NT2/D1 (cell line): ENCODE measurements at regions not wholly inside any gene's neighbourhood (a gene's known extent, or its start where the extent isn't known, plus 50 kb on each side); places are given as distances from the start of the nearest gene placed in this dataset.

Experiments used
- SUZ12 ChIP-seq: IDR thresholded peaks from 2 replicates; pipeline ENCODE4 v1.6.1; 2011; ENCODE audit not compliant: insufficient read length, insufficient read depth; ENCODE audit errors: extremely low read depth
- YY1 ChIP-seq: IDR thresholded peaks from 2 replicates; pipeline ENCODE4 v1.6.1; 2011; ENCODE audit not compliant: insufficient read length, insufficient read depth
- ZNF274 ChIP-seq: IDR thresholded peaks from 2 replicates; pipeline ENCODE4 v1.6.1; 2011; ENCODE audit warnings: mild to moderate bottlenecking, low read depth, low read length

- TF ChIP-seq YY1 (no peak), SUZ12 (no peak), ZNF274 (no peak)
Measured at GRCh38 chr7:90025771-90026170, 128.5 kb upstream of the STEAP1 start.
